Kidney (tissue), 13 donors: ENCODE measurements at regions not wholly inside any gene's neighbourhood (a gene's known extent, or its start where the extent isn't known, plus 50 kb on each side); places are given as distances from the start of the nearest gene placed in this dataset.

Experiments
- DNase-seq, 5 donors: peaks; one replicate each; pipeline ENCODE4 v3.0.0-alpha.2; 2013 to 2020
- FAIRE-seq: peaks from 2 replicates; lab custom pipeline; 2012; peaks lifted over from hg19 to GRCh38; lab: Jason Lieb, UNC
- H3K27ac ChIP-seq, 2 donors: one replicate each; pipeline ENCODE4 v1.7.0; 2013; ENCODE audit warnings: low read depth in 2 of 2, low read length in 2 of 2, inconsistent platforms in 1 of 2
- H3K27me3 ChIP-seq: one replicate; pipeline ENCODE4 v1.7.1; 2013; ENCODE audit warnings: low read length, inconsistent platforms; ENCODE audit not compliant: control insufficient read depth, insufficient read depth
- H3K36me3 ChIP-seq, 3 donors: one replicate each; pipeline versions ENCODE4 v1.7.0 to v1.7.1; 2013; ENCODE audit warnings: low read length in 3 of 3, control low read depth in 1 of 3, inconsistent platforms in 1 of 3; ENCODE audit not compliant: insufficient read depth in 3 of 3, control insufficient read depth in 2 of 3
- H3K4me1 ChIP-seq, 3 donors: one replicate each; pipeline versions ENCODE4 v1.7.0 to v1.7.1; 2013; ENCODE audit warnings: low read length in 3 of 3, inconsistent platforms in 1 of 3, low read depth in 1 of 3; ENCODE audit not compliant: control insufficient read depth in 2 of 3, insufficient read depth in 2 of 3
- H3K4me3 ChIP-seq, 3 donors: one replicate each; pipeline versions ENCODE4 v1.7.0 to v1.8.1; 2013; ENCODE audit warnings: low read length in 3 of 3, control low read depth in 1 of 3, inconsistent platforms in 1 of 3
- H3K9ac ChIP-seq, 3 donors: one replicate each; pipeline versions ENCODE4 v1.7.0 to v1.7.1; 2013; ENCODE audit warnings: low read length in 3 of 3, control low read depth in 1 of 3, inconsistent platforms in 1 of 3
- H3K9me3 ChIP-seq, 3 donors: one replicate each; pipeline versions ENCODE4 v1.7.0 to v1.7.1; 2013; ENCODE audit warnings: low read length in 3 of 3, control low read depth in 1 of 3, inconsistent platforms in 1 of 3; ENCODE audit not compliant: control insufficient read depth in 2 of 3, insufficient read depth in 1 of 3
- CTCF ChIP-seq: IDR thresholded peaks from 3 replicates; pipeline ENCODE4 v1.5.1; 2012; ENCODE audit warnings: mild to moderate bottlenecking, moderate library complexity, borderline replicate concordance; ENCODE audit not compliant: insufficient read depth; ENCODE audit errors: extremely low read depth
- intact Hi-C: fragments of 100-400 bp; cut with DNase I; formaldehyde crosslinking; loops from one replicate; pipeline ENCODE4 v1.11.1; 2022
- donor health status: control.
- donor health status: control.
- donor health status: control.
- donor health status: control.
- donor health status: control.
- donor health status: DM: yes; HTN: yes; CAD: no.
- donor health status: Normal renal cell carcinoma (clear cell type).

- H3K4me3 ChIP-seq: no peak overlapping the region
- intact Hi-C loops: no loop called here
- FAIRE-seq: no peak
- H3K9me3 ChIP-seq: no peaks in the 10 kb centered on the region
- no peak overlapping the region for H3K9ac ChIP-seq
- H3K4me1 ChIP-seq: peaks cover 0 to 8% (median 7%) of the 10 kb centered on the region in 3 donors
- H3K27me3 ChIP-seq: no peaks in the 10 kb centered on the region
- no peak for TF ChIP-seq CTCF
- no peaks in the 10 kb centered on the region for H3K36me3 ChIP-seq
- no peak overlapping the region for H3K27ac ChIP-seq
- no peak for DNase-seq
These were observed 137.2 kb upstream of the HES1 start for GRCh38 chr3:193998628-193999195.

GRCh38 chr3:194000100-194000499, 135.8 kb upstream of the HES1 start:
- DNase-seq (no peak), FAIRE-seq (no peak)
- no peak overlapping the region for H3K4me3 ChIP-seq
- H3K27ac ChIP-seq: no peak overlapping the region
- H3K9me3 ChIP-seq: no peaks in the 10 kb centered on the region
- no peaks in the 10 kb centered on the region for H3K27me3 ChIP-seq
- no peak overlapping the region for H3K9ac ChIP-seq
- no peaks in the 10 kb centered on the region for H3K36me3 ChIP-seq
- peaks cover 0 to 15% (median 13%) of the 10 kb centered on the region in 3 donors for H3K4me1 ChIP-seq
- intact Hi-C loops: loop anchor here (10.0 kb wide), 1 partner anchor 135 kb away; the partner anchor contains the start of gene HES1
- TF ChIP-seq CTCF: no peak

- DNase-seq: no peak
- no peak overlapping the region for H3K4me3 ChIP-seq
- peaks cover 0 to 15% (median 13%) of the 10 kb centered on the region in 3 donors for H3K4me1 ChIP-seq
- H3K36me3 ChIP-seq: no peaks in the 10 kb centered on the region
- no peaks in the 10 kb centered on the region for H3K9me3 ChIP-seq
- intact Hi-C loops: loop anchor here (10.0 kb wide), 1 partner anchor 134 kb away; the partner anchor contains the start of gene HES1
- no peak overlapping the region for H3K9ac ChIP-seq
- no peak for FAIRE-seq
- no peaks in the 10 kb centered on the region for H3K27me3 ChIP-seq
- TF ChIP-seq CTCF: no peak
- H3K27ac ChIP-seq: no peak overlapping the region
These were observed 135.2 kb upstream of the HES1 start for GRCh38 chr3:194000712-194001111.
